Nephron progenitor cell (in vitro differentiated cells): ENCODE measurements at regions not wholly inside any gene's neighbourhood (a gene's known extent, or its start where the extent isn't known, plus 50 kb on each side); places are given as distances from the start of the nearest gene placed in this dataset.

ENCODE experiments used
- DNase-seq: peaks from one replicate; pipeline ENCODE4 v3.0.0; 2021
- H3K27ac Mint-ChIP-seq: 2 replicates; pipeline ENCODE4 v1.8.0; 2021; ENCODE audit warnings: mild to moderate bottlenecking, moderate library complexity, mixed read lengths
- H3K27me3 Mint-ChIP-seq: 2 replicates; pipeline ENCODE4 v1.8.0; 2021; ENCODE audit warnings: mild to moderate bottlenecking, low read depth, mixed read lengths; ENCODE audit not compliant: poor library complexity
- H3K36me3 Mint-ChIP-seq: 2 replicates; pipeline ENCODE4 v1.8.0; 2021; ENCODE audit warnings: low read depth, mixed read lengths
- H3K4me1 Mint-ChIP-seq: 2 replicates; pipeline ENCODE4 v1.8.0; 2021; ENCODE audit warnings: mixed read lengths
- H3K4me3 Mint-ChIP-seq: 2 replicates; pipeline ENCODE4 v1.8.0; 2021; ENCODE audit warnings: mild to moderate bottlenecking, moderate library complexity, mixed read lengths
- H3K9me3 Mint-ChIP-seq: 2 replicates; pipeline ENCODE4 v1.8.0; 2021; ENCODE audit warnings: mild to moderate bottlenecking, moderate library complexity, mixed read lengths
- CTCF ChIP-seq: fragments of 200-600 bp; sonication (generic); IDR thresholded peaks from 2 replicates; pipeline ENCODE4 v1.5.0; 2021; ENCODE audit warnings: antibody characterized with exemption

- peaks cover 6% of the 10 kb centered on the region for H3K27me3 Mint-ChIP-seq
- H3K4me3 Mint-ChIP-seq = no peak overlapping the region
- no peaks in the 10 kb centered on the region for H3K36me3 Mint-ChIP-seq
These were observed 80.3 kb upstream of the FZD7 start for GRCh38 chr2:201953396-201953795.

GRCh38 chr2:201953880-201954279 is 79.8 kb upstream of the FZD7 start:
- H3K4me1 Mint-ChIP-seq = peaks cover 81% of the 10 kb centered on the region
- H3K36me3 Mint-ChIP-seq = no peaks in the 10 kb centered on the region
- no peak for TF ChIP-seq CTCF
- H3K4me3 Mint-ChIP-seq = no peak overlapping the region
- no peak overlapping the region for H3K27ac Mint-ChIP-seq
- no peak for DNase-seq
- H3K27me3 Mint-ChIP-seq = peaks cover 6% of the 10 kb centered on the region
- no peaks in the 10 kb centered on the region for H3K9me3 Mint-ChIP-seq

More at GRCh38 chr2:201953396-201953795, 80.3 kb upstream of the FZD7 start:
- no peaks in the 10 kb centered on the region for H3K9me3 Mint-ChIP-seq
- H3K4me1 Mint-ChIP-seq = peaks cover 84% of the 10 kb centered on the region
- no peak for DNase-seq
- no peak for TF ChIP-seq CTCF
- H3K27ac Mint-ChIP-seq = no peak overlapping the region

GRCh38 chr2:201955231-201955630 is 78.4 kb upstream of the FZD7 start:
- Mint-ChIP-seq H3K36me3 (no peaks in the 10 kb centered on the region), H3K4me1 (peaks cover 74% of the 10 kb centered on the region), H3K27me3 (peaks cover 6% of the 10 kb centered on the region), H3K9me3 (no peaks in the 10 kb centered on the region), H3K27ac (peak overlapping the region; percentile 30), H3K4me3 (no peak overlapping the region)
- no peak for DNase-seq
- TF ChIP-seq CTCF = no peak

GRCh38 chr2:201955702-201956141 is 77.9 kb upstream of the FZD7 start:
- Mint-ChIP-seq H3K36me3 (no peaks in the 10 kb centered on the region), H3K9me3 (no peaks in the 10 kb centered on the region), H3K4me3 (no peak overlapping the region), H3K4me1 (peaks cover 72% of the 10 kb centered on the region), H3K27ac (peak overlapping the region; percentile 30), H3K27me3 (peaks cover 6% of the 10 kb centered on the region)
- no peak for DNase-seq
- TF ChIP-seq CTCF = no peak

GRCh38 chr2:201956361-201956760 is 77.3 kb upstream of the FZD7 start:
- Mint-ChIP-seq H3K27me3 (peaks cover 3% of the 10 kb centered on the region), H3K9me3 (no peaks in the 10 kb centered on the region), H3K4me3 (no peak overlapping the region), H3K36me3 (no peaks in the 10 kb centered on the region), H3K4me1 (peaks cover 72% of the 10 kb centered on the region), H3K27ac (peak overlapping the region; percentile 47)
- DNase-seq = no peak
- TF ChIP-seq CTCF = no peak

GRCh38 chr2:201957091-201957490 is 76.6 kb upstream of the FZD7 start:
- Mint-ChIP-seq H3K4me1 (peaks cover 67% of the 10 kb centered on the region), H3K27ac (no peak overlapping the region), H3K27me3 (peaks cover 3% of the 10 kb centered on the region), H3K4me3 (no peak overlapping the region), H3K36me3 (no peaks in the 10 kb centered on the region), H3K9me3 (no peaks in the 10 kb centered on the region)
- no peak for DNase-seq
- TF ChIP-seq CTCF = no peak
